MM.1S (cell line): ENCODE measurements at regions not wholly inside any gene's neighbourhood (a gene's known extent, or its start where the extent isn't known, plus 50 kb on each side); places are given as distances from the start of the nearest gene placed in this dataset.
"Not testable (repeated sequence)": the region's sequence is repeated elsewhere in the genome, so short reads cannot be mapped to it uniquely, and the experiment has no call there.

ENCODE experiments used
- DNase-seq: peaks from one replicate; pipeline ENCODE4 v3.0.0-alpha.2; 2015
- H2AFZ ChIP-seq: fragments of 300-600 bp; sonication (generic); 2 replicates; pipeline ENCODE4 v1.6.0; 2016; ENCODE audit warnings: antibody characterized with exemption, low read length
- H3F3A ChIP-seq: fragments of 300-600 bp; sonication (generic); 2 replicates; pipeline ENCODE4 v1.6.1; 2016; ENCODE audit warnings: mild to moderate bottlenecking, antibody characterized with exemption, low read length, moderate library complexity, mixed read lengths; ENCODE audit not compliant: insufficient read depth
- H3K27ac ChIP-seq: fragments of 300-600 bp; sonication (generic); 2 replicates; pipeline ENCODE4 v1.5.1; 2016; ENCODE audit warnings: mild to moderate bottlenecking, low read length
- H3K27me3 ChIP-seq: fragments of 300-600 bp; sonication (generic); replicated peaks from 2 replicates; pipeline ENCODE4 v1.6.0; 2016; ENCODE audit warnings: low read length; ENCODE audit not compliant: insufficient read depth
- H3K36me3 ChIP-seq: fragments of 300-600 bp; sonication (generic); replicated peaks from 2 replicates; pipeline ENCODE4 v1.6.1; 2016; ENCODE audit warnings: mild to moderate bottlenecking, low read length, mixed read lengths; ENCODE audit not compliant: insufficient read depth
- H3K4me1 ChIP-seq: fragments of 300-600 bp; sonication (generic); 2 replicates; pipeline ENCODE4 v1.6.1; 2016; ENCODE audit warnings: low read length, mixed read lengths
- H3K4me2 ChIP-seq: fragments of 300-600 bp; sonication (generic); 2 replicates; pipeline ENCODE4 v1.6.0; 2016; ENCODE audit warnings: low read depth, low read length
- H3K4me3 ChIP-seq: fragments of 300-600 bp; sonication (generic); 2 replicates; pipeline ENCODE4 v1.5.1; 2016; ENCODE audit warnings: low read length, mixed read lengths
- H3K79me2 ChIP-seq: fragments of 300-600 bp; sonication (generic); 2 replicates; pipeline ENCODE4 v1.6.1; 2016; ENCODE audit warnings: mixed run types, low read length, mixed read lengths
- H3K9ac ChIP-seq: fragments of 300-600 bp; sonication (generic); 2 replicates; pipeline ENCODE4 v1.6.1; 2016; ENCODE audit warnings: low read length, mixed read lengths
- H3K9me2 ChIP-seq: fragments of 300-600 bp; sonication (generic); replicated peaks from 2 replicates; pipeline ENCODE4 v1.6.1; 2016; ENCODE audit warnings: mild to moderate bottlenecking, low read length, mixed read lengths; ENCODE audit not compliant: insufficient read depth
- H3K9me3 ChIP-seq: fragments of 300-600 bp; sonication (generic); replicated peaks from 2 replicates; pipeline ENCODE4 v1.6.1; 2016; ENCODE audit warnings: mild to moderate bottlenecking, low read length, mixed read lengths; ENCODE audit not compliant: insufficient read depth
- H4K20me1 ChIP-seq: fragments of 300-600 bp; sonication (generic); 2 replicates; pipeline ENCODE4 v1.6.1; 2016; ENCODE audit warnings: mild to moderate bottlenecking, low read length, moderate library complexity, mixed read lengths; ENCODE audit not compliant: insufficient read depth
- CTCF ChIP-seq: fragments of 300-600 bp; sonication (generic); IDR thresholded peaks from 2 replicates; pipeline ENCODE4 v1.5.1; 2016; ENCODE audit warnings: antibody characterized with exemption, low read length, mixed read lengths
- EZH2 ChIP-seq: fragments of 300-600 bp; sonication (generic); optimal IDR thresholded peaks from 2 replicates; pipeline ENCODE3; 2017; ENCODE audit warnings: low read depth, mild to moderate bottlenecking, antibody characterized with exemption, low read length, mixed read lengths
- EZH2phosphoT487 ChIP-seq: fragments of 300-600 bp; sonication (generic); IDR thresholded peaks from 2 replicates; pipeline ENCODE4 v1.6.1; 2018; ENCODE audit warnings: antibody characterized with exemption, low read length

DNA sequence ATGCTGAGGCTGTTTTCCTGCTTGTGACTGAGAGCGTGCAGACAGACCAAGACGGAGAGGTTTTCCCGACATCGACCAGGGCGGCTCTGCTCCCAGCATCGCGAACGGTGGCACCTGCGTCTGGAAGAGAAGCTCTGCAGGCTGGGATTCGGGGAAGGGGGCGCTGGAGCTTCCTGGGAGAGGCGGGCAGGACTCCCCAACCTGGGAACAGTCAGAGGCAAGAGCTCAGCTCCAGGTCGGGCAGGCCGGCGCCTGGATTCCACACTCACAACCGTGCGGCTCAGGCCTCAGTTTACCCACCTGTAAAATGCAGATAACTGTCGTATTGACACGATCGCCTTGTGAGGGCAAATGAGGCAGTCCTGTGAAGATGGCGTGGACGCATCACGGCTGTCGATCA lies 332.6 kb downstream of the ADGRD1 start:
- H3K9me3 ChIP-seq, H3K27ac ChIP-seq, H3K4me3 ChIP-seq, H3K4me2 ChIP-seq, DNase-seq, H3K9me2 ChIP-seq, H3K36me3 ChIP-seq, H3K79me2 ChIP-seq, H2AFZ ChIP-seq, H3K4me1 ChIP-seq, H4K20me1 ChIP-seq, H3F3A ChIP-seq, H3K9ac ChIP-seq, H3K27me3 ChIP-seq: not testable (repeated sequence)

DNA sequence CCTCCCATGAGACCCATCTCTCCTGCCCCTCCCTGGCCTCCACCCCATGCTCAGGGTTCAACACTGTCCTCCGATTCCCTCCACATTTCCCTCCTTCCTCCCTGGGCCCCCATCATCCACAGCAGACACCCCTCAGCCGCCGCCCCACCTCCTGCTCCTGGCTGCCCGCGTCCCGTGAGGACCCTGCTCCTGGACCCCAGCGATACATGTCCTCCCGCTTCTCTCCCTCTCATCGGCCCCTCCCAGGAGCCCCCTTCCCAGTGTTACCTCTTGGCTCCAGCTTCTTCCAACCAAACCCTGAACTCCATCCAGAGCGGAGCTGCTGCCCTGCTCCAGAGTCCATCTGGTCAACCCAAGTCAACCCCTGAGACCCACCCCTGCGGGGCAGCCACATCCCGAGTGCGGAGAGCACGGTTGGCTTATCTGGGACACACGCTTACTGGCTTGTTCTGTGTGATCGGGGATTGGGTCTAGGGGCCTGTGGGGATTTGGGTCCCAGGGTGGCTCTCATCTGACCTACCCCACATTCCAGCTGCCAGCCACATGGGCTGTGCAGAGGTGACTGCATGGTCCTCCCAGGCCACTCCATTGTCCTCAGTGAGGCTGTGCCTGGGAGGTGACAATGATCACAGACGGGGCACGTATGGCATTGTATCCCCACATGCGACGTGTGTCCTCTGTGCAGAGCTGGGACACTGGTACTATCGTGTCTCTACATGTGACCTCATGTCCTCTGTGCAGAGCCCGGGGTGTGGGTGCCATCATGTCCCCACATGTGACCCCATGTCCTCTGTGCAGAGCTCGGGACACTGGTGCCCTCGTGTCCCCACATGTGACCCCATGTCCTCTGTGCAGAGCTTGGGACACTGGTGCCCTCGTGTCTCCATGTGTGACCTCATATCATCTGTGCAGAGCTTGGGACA lies 333.6 kb downstream of the ADGRD1 start:
- Histone ChIP-seq H4K20me1 (no peaks in the 10 kb centered on the region), H3K9ac (no peak overlapping the region), H3K79me2 (no peaks in the 10 kb centered on the region), H3K36me3 (no peaks in the 10 kb centered on the region), H3F3A (no peaks in the 10 kb centered on the region), H3K4me1 (no peaks in the 10 kb centered on the region), H3K4me2 (no peak overlapping the region), H3K9me3 (no peaks in the 10 kb centered on the region), H3K9me2 (no peaks in the 10 kb centered on the region), H3K27ac (no peak overlapping the region), H3K27me3 (no peaks in the 10 kb centered on the region), H3K4me3 (no peak overlapping the region), H2AFZ (no peak overlapping the region)
- no peak for TF ChIP-seq EZH2
- no peak for TF ChIP-seq EZH2phosphoT487
- TF ChIP-seq CTCF: no peak
- DNase-seq: no peak

DNA sequence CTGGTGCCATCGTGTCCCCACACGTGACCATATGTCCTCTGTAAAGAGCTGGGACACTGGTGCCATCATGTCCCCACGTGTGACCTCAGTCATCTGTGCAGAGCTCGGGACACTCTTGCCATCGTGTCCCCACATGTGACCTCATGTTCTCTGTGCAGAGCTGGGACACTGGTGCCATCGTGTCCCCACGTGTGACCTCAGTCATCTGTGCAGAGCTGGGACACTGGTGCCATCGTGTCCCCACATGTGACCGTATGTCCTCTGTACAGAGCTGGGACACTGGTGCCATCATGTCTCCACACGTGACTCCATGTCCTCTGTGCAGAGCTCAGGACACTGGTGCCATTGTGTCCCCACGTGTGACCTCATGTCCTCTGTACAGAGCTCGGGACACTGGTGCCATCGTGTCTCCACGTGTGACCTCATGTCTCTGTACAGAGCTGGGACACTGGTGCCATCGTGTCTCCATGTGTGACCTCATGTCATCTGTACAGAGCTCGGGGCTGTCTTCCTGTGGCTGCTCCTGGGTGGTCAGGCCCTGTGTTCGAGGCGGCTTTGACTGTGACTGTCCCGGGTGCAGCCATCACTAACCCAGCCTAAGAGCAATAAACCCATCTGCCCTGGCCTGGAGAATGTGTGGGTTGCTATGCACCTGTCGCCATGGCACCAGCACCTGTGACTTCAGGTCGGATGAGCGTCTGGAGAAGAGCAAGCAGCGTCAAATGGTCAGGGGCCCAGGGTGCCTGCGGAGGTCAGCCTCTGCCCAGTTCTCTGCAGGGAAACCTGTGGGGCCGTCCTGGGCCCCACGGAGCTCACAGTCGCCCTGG lies 334.4 kb downstream of the ADGRD1 start:
- TF ChIP-seq CTCF (no peak), EZH2phosphoT487 (no peak), EZH2 (no peak)
- Histone ChIP-seq H3K27me3 (no peaks in the 10 kb centered on the region), H4K20me1 (no peaks in the 10 kb centered on the region), H3F3A (no peaks in the 10 kb centered on the region), H3K79me2 (no peaks in the 10 kb centered on the region), H3K9me3 (no peaks in the 10 kb centered on the region), H3K9ac (no peak overlapping the region), H3K27ac (no peak overlapping the region), H3K4me3 (no peak overlapping the region), H3K4me1 (no peaks in the 10 kb centered on the region), H3K4me2 (no peak overlapping the region), H3K36me3 (no peaks in the 10 kb centered on the region), H3K9me2 (no peaks in the 10 kb centered on the region), H2AFZ (no peak overlapping the region)
- DNase-seq: no peak

DNA sequence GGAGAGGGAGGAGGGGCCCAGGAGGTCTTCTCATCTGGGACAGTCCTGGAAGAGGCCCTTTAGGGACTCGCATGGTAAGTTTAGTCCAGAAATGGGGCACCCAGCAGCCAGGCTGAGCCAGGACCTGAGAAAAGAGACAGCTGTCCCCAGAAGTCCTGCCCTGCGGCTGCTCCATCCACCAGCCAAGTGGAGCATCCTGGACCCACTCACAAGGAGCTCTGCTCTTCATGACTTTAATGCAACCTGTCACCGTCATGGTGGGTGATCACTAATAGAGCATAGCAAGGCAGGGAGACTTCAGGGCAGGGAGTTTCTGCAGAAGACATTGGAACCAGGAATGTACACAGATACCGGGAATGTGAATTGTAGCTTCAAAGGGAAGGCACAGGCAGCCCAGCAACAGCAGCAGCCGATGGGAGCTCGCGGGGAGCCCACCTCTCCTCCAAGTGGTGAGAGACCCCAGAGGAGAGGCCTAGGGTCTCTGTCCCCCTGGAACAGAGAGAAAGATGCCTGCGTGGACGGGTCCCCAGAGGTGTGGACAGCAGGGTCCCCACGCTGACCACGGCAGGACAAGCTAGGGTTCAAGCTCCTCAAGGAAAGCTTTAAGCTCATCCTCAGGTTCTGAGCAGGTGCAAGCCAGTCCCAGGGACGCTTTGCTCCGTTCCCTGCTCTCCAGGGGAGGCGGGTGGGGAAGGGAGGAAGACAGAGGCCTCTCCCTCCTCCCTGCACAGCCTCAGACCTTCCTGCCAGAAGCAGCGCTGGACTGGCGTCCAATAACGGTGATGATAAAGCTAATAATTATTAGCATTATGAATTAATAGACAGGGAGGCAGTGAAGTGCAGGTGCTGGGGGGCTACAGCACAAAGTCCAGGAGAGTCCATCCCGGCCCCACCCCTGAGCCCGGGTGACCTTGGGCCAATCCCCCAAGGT lies 335.3 kb downstream of the ADGRD1 start:
- not testable (repeated sequence) for H3K27me3 ChIP-seq, H3K9me2 ChIP-seq, H3K36me3 ChIP-seq, H3F3A ChIP-seq, H2AFZ ChIP-seq, H3K4me3 ChIP-seq, DNase-seq, H3K9ac ChIP-seq, H3K4me1 ChIP-seq, H3K27ac ChIP-seq, H3K9me3 ChIP-seq, H3K79me2 ChIP-seq, H3K4me2 ChIP-seq, H4K20me1 ChIP-seq

DNA sequence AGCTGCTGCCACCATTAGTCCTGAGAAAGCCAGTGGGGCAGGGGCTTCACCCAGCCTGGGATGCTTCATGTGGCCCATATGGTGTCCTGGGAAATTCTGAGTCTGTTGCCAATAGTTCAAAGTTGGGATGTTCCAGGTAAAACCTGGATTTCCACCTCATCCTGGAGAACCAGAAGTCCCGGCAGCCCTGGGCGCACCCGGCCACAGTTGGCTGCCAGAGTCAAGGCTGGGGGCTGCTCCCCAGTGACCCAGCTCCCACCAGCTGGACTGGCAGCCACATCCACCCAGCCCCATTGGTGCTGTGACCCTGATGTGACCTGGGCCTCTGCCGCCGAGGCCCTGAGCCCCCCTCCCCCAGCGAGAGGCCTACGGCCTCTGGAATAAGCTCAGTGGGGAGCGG lies 336.1 kb downstream of the ADGRD1 start:
- H2AFZ ChIP-seq, H3K27ac ChIP-seq, H3K9ac ChIP-seq, H3K9me2 ChIP-seq, H3K36me3 ChIP-seq, H3K4me2 ChIP-seq, H4K20me1 ChIP-seq, H3K9me3 ChIP-seq, H3K27me3 ChIP-seq, H3F3A ChIP-seq, DNase-seq, H3K4me3 ChIP-seq, H3K79me2 ChIP-seq, H3K4me1 ChIP-seq: not testable (repeated sequence)
